GM21360 (cell line): ENCODE measurements at regions not wholly inside any gene's neighbourhood (a gene's known extent, or its start where the extent isn't known, plus 50 kb on each side); places are given as distances from the start of the nearest gene placed in this dataset.

Source experiments
- ATAC-seq: cut with Tn5 transposase; IDR thresholded peaks from one replicate; pipeline ENCODE4 v1.9.1; 2021; ENCODE audit warnings: mild to moderate bottlenecking, moderate library complexity; ENCODE audit not compliant: unreplicated experiment

DNA sequence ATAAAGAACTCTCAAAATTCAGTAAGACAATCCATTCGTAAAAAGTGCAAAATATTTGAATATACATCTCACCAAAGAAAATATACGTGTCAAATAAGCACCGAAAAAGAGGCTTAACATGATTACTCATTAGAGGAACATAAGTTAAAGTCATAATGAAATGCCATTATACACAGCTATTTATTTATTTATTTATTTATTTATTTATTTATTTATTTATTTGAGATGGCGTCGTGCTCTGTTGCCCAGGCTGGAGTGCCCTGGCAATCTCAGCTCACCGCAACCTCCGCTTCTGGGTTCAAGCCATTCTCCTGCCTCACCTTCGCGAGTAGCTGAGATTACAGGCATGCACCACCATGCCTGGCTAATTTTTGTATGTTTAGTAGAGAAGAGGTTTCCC is 203.6 kb upstream of the UBASH3B start:
- ATAC-seq, result no peak

DNA sequence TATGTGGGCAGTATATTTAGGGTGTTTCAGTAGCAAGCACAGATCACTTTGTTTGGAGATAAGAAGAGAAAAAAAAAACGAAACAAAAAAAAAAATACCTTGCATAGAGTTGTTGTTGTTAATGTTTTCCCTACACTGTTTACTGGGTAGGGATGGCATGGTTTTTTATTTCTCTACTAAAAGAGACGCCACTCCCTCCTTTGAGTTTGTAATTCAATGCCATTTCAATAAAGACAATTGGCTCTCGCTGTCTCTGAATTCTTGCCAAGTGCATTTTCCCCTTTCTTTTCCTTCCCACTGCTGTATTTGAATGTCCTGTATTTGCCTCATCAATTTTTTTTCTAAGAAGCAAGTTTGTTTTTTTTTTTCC is 213.9 kb upstream of the UBASH3B start:
- no peak for ATAC-seq

DNA sequence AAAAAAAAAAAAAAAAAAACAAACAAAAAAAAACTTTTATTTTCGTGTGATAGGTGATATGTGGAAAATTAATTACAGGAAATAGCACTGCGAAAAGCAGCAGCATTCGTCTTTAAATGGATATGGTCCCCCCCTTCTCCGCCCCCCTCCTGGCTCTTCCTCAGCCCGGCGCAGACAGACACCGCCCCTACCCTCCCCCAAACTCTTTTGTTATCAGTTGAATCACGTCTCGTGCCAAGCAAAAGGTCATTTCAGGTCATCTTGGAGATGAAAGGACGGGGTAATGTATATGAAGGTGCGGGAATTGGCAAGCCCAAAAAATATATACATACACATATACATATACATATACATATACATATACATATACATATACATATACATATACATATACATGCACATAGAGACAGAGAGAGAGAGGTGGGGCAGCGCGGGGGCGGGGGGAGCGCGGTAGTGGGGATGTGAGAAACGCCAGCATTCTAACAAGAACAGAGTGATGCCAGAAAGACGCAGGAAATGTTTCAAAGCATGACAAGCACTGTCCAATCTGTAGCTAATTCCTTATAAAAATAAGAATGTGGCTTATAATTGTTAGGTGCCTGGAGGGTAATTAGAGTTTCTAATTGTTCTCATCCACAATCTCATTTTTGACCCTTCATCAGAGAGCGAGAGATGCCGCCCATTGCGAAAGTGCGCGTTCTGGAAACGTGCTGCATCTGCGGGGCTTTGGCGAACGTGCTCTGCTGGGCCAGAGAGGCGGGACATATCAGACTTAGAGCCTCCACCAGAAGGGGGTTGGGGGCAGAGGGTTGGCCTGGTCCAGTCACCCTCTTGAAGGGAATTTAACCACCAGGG is 214.5 kb upstream of the UBASH3B start:
- ATAC-seq, result no peak

DNA sequence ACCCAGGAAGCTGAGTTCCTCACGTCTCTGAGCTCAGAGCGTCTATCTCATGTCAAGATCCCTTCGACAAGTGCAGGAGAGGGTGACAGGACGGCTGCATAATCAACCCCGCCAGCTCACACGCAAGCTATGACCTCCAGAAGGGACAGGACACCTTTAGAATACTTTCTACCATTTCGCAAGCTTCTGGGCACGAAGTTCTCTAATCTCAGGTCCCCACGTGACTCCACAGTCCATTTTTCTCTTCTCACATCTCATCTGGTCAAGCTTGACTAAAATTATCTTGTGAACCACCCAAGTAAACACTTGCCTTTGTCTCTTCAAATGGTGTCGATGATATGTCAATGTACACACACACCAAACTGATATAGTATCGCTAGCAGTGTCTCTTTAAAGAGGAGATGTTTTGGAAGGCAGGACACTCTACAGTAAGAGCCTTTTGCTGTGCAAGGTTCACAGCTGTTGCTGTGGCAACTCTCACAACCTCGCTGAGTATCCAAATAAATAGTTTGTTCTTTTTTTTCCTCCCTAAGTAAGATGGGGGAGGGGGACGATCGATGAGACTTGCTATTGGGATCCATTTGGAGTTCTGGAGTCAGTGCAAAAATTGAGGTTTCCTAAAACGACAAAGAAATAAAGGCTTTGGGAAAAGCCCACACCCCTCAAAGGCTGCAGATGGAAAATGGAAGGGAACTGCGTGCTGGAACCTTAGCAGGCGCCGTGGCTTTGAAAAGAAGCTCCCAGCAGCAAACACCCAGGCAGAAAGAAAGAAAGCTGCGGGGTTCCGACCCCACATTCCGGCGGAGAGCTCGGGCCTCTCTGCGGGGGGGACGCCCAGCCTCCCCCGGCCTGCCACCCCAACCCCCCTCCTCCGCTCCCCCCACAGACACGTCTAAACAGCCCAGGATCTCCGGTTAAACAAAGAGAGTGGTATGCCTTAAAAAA is 215.4 kb upstream of the UBASH3B start:
- no peak for ATAC-seq

DNA sequence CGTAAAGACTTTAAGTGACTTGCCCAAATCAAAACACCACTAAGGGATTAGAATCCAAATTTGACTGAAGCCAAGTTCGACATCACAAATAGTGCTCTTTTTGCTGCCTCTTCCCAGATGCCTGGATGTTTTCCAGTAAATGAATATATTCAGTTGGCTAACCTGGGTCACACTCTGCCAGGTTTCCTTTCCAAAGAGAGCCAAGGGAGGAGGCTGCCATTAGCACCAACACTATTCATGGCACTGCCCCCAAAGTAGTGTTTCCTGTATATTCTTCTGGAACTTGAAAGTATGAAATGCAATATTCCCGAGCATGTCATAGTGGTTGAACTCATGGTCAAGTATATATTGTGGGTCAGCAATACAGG is 219.3 kb upstream of the UBASH3B start:
- no peak for ATAC-seq

DNA sequence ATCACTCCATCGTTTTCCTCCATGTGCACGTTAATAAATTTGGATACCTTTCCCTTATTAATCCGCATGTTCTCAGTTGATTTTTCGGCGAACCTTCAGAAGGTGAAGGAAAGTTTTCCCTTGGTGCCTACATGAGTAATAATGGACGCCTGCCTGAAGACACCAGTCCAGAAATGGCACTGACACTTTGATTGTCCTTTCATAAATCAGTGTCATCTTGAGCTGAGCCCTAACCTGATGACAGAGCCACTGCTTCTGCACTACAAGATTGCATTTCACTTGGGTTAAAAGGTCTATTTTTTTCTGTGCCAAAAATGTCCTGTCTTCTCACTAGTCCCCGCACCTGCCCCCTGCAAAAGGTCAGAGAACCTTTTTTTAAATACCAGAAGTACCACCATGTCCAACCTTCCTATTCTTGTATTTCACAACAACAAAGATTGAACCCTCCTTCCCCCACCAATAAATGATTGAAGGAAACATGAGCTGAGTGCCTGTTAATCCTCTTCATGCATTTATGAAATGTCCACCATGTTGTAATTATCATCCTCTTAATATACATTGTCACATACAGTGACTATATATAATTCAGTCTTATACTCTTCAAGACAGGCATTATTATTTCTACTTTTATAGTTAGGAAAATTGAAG is 219.9 kb upstream of the UBASH3B start:
- no peak for ATAC-seq

DNA sequence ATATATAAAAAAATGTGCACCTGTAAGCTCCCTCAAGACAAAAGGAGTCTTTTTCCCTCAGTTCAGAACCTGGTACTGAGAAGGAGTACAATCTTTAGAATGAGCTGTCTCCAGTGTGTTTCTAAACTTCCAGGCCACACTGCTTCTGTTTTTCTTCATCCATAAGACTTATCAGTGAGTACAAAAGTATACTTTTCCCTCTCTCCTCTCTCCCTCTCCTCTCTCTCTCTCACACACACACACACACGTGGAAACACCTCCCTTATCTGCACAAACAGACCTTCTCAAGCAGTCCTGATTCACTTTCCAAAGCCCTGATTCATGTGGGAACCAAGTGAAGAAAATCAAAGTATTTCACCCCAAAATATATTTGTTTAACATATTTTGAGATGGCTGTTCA is 220.7 kb upstream of the UBASH3B start:
- no peak for ATAC-seq

DNA sequence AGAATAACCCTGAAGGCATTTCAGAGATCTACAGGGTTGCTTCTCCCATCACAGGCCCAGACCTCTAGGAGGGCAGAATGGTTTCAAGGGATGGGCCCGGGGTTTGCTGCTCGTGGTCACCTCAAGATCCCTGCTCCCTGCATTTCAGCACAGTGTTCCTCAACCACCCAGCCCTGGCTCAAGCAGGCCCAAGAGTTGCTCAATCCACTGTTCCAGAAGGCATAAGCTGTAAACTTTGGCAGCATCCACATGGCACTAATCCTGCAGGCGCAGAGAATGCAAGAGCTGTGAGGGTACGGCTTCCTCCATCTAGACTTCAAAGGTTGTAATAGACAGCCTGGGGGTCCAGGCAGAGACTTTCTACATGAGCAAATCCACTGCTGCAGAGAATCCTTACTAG is 225.0 kb upstream of the UBASH3B start:
- ATAC-seq, result no peak

DNA sequence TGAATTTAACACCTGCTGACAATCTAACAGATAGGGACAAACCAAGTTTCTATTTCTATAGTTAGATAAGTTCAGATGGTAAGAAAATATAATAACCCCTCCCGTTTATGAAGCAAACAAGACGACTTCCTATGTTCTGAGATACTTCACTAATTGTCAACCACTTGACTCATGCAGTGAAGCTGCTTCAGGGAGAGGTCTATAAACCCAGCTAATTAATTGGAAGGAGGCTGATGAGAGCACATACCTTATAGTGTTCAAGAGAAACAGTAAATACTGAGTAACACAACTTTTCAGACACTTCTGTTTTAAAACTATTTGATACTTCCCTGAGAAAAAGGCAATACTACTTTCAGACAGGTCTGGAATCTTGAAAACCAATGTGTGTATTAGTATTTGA is 229.4 kb upstream of the UBASH3B start:
- no peak for ATAC-seq

DNA sequence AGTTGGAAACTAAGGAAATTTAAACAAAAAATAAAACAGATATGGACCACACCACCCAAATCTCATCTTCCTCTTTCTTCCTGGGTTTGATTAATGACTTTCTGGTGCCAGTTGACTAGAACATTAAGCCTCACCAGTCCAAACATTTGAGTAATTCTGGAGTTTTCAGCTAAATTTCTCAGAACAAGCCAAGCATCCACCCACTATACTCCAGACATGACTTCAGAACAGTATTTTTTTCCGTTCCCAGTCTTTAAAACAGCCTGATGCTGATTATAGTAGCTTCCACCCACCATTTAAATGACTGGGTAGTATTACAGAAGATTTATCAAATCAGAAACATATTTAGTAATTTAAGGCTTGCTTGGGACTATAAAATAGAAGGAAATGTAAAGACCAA is 230.9 kb upstream of the UBASH3B start:
- no peak for ATAC-seq

DNA sequence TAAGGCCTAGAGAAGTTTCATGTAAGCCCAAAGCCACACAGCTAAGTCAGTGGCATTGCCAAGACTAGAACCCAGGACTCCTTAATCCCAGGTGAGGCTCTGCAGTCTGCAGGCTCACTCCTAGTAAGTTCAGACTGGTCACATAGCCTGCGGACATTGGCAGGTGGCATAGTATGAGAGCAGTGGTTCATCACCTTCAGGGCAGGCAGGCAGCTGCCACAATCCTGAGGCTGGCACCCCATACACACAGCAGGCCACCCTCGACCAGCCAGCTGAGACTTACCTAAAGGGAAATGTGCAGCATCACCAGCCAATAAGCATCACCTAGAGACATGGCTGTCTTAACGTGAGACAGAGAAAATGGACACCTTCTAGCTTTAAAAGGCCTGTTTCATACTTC is 231.6 kb upstream of the UBASH3B start:
- ATAC-seq, result no peak

DNA sequence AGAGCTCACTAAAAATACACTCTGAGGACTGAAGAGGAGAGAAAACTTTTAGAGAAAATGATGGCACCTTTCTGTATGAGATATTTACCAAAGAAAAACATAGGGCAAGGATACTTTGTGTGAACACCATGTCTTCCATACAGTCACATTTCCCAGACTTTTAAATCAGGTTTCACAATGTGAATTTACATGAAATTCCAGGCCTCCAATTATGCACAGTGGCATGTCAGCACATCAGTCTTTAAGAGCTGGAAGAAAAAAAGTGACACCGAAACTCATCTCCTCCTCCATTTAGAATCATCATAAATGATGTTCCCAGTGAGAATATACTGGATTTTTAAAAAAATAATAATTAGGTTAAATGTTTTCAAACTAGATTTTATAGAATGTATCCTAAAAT is 232.2 kb upstream of the UBASH3B start:
- ATAC-seq, result no peak

DNA sequence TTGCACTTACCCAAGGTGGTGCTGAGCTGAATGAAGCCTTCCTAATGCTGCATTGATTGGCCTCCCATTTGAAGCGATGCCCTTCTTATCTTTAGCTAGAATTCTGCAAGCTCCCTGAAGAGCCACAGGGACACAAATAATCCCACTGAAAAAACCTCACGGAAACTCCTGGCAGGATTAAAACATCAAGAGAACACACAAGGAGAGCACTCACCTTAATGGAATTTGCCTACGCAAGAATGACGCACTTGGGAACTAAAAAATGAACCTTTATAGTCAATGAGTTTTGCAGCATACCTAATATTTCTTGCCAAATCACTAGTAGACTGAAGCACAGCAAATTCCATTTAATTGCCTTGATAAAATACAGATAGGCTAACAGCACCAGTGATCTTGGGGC is 232.8 kb upstream of the UBASH3B start:
- no peak for ATAC-seq

DNA sequence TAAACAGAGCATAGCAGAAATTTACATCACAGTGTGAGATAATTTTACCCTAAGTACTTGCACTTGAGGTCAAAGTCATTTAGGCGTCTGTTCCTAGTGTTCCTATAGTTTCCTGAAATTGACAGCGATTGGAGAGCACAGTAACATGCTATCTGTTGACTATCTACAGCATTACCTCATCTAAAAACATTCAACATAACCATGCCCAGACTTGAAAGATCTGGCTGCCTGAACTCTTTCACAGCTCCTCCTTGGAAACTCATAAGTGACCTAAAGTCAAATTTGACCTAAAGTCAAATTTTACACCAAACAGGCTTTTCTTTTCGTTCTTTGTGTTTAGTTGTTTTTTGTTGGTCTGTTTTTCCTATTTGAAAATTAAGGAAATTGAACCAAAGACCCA is 233.8 kb upstream of the UBASH3B start:
- no peak for ATAC-seq

DNA sequence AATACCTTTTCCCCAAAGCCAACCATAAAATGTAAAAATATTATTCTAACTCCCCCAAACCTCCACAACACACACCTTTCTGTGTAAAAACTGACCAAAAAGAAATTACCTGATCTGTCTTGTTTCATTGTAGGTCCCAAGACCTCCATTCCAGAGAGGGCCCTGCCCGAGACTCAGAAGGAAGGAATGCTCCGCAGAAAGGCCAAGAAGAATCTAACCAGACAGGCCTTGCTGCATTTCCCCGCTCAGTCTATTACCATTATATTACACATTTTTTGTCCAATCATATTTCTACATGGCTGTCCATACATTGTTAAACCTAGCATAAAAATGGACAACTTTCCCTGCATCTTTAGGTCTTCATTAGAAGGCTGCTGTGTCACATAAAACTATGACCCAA is 237.5 kb upstream of the UBASH3B start:
- ATAC-seq, result no peak

DNA sequence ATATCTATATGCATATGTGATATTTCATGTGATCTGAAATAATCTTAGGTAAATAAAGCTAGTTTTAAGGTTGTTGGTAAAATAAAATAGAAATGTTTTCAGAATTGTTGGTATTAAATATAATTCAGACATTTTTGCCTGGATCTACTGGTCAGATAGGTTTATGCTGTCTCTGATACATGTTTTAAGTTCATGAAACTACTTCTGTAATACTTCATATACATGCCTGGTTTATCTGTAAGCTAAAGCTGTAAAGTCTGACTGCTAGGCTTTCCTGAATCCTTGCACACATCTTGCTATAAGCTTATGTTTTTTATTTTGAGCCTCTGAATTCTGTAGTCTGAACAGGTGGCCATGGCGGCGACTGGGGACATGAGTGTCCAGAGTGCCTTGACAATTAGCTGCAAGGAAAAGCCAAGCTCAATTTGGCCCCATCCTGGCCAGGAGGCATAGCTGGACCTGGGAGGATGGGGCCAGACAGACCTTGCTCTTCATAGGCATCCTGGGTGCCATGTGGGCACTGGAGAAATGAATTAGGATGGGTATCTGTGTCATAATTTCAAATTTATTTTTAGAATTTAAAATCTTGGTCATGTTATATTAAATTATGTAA is 241.0 kb upstream of the UBASH3B start:
- ATAC-seq, result no peak

DNA sequence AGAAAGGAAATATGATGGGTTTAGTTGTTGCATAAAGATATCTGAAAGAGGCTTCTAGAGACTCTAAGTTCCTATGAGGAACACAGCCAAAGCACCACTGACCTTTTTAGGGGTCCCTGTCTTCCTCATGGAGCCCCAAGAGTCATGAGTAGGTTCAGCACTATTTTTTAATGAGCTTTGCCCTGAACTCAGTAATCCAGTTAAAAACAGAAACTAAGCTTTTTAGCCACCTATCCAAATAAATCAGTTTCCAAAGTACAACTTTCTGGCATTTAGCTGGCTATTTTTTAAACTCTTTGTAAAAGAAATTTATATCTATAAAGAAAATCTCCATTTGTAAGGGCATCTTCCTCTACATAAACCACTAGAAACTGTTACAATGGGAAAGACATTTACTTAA is 241.8 kb upstream of the UBASH3B start:
- ATAC-seq, result no peak

DNA sequence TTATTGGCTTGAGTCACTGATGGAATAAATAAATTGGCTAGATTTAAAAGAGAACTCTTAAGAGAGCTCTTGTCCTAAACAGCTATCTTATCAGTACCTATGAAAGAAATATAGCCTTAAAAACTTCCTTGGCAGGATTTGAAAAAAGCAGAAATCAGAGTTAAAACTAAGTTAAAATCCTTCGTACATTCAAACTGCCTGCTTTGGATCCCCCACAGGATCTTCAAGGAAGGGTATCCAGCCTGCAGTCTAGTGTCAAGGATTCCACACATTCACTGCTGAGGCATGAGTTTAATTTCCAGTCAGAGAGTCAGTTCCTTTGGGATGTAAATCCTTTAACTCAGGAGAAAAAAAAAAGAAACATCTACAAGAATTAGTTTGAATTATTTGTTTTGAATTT is 242.9 kb upstream of the UBASH3B start:
- ATAC-seq, result no peak

DNA sequence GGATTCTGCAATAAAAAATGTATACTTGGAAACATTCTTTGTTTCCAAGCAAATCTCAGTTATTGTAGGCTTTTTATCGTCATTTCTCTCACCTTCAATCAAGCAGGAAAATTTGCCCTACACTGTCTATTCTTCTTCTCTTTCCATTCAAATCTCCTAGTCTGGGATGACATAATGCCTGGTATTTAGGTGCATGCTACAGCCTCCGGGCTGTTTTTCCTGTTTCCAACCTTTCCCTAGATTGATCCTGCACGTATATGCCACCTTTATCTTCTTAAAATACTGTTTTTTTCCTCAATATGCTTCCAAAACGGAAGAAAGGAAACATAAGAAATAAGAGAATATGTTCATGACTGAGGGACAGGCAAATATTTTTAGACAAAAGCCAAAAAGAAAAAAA is 249.1 kb upstream of the UBASH3B start:
- ATAC-seq, result no peak

DNA sequence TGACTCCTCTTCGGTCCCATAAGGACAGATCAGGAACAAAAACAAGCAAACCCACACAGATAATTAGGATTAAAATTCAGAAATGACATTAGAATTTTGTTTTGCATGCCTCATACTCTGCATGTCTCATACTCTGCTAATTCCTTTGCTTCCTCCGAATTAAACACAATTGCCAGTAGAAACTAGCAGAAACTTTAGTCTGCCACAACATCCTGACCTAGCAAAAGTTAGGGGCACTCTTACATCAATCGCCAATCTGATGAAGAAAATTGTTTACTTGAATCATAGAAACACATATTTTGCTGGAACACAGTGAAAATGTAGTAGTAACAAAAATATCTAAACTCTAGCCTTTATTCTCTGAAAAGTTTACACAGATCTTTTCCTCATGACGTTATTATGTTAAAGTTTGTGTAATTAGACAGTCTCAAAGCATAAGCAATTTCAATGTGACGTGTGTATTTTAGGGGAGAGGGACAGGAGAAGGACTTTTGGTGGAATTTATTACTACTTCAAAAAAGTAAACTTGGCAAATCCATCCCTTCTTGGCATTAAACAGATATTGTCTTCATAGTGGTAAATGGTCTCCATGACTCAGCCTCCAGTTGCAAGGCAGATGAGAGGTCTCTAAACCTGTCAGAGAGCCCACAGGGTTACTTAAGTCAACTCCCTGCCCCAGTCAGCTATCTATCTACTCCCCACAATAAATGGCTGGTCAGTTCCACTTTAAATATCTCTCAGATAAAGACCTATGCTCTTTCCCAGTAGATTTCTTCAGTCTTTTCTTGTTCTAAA is 249.8 kb upstream of the UBASH3B start:
- no peak for ATAC-seq
